ENCODE measurements at regions not wholly inside any gene's neighbourhood (a gene's known extent, or its start where the extent isn't known, plus 50 kb on each side); places are given as distances from the start of the nearest gene placed in this dataset.

- H3F3A ChIP-seq (ENCODE audit: low read depth), result no peaks in the 10 kb centered on the region
- H4K20me1 ChIP-seq (ENCODE audit: insufficient read depth, low read length, poor library complexity, severe bottlenecking), result no peaks in the 10 kb centered on the region
- H3K9me3 ChIP-seq (ENCODE audit: insufficient read depth, low read depth, low read length), result no peaks in the 10 kb centered on the region
- H3K4me1 ChIP-seq (ENCODE audit: insufficient read depth, low read length, poor library complexity, severe bottlenecking), result no peaks in the 10 kb centered on the region
- H3K79me2 ChIP-seq (ENCODE audit: insufficient read depth, low read length), result no peaks in the 10 kb centered on the region
- H3K9ac ChIP-seq (ENCODE audit: low read depth, low read length, poor library complexity, severe bottlenecking), result no peak overlapping the region
- no peaks in the 10 kb centered on the region for H3K27me3 ChIP-seq (ENCODE audit: insufficient read depth, low read length, poor library complexity, severe bottlenecking)
- H3K4me3 ChIP-seq (ENCODE audit: low read length, poor library complexity, severe bottlenecking), result no peak overlapping the region
- no peaks in the 10 kb centered on the region for H3K36me3 ChIP-seq (ENCODE audit: insufficient read depth, low read length)
- no peak overlapping the region for H2AFZ ChIP-seq (ENCODE audit: low read length)
- H3K4me2 ChIP-seq (ENCODE audit: low read depth, low read length, poor library complexity, severe bottlenecking), result no peak overlapping the region
- TF ChIP-seq EZH2phosphoT487 (IDR thresholded peaks at IDR 0.05; ENCODE audit: borderline replicate concordance), result no peak
- no peak for TF ChIP-seq CTCF (conservative IDR thresholded peaks at IDR 0.05; ENCODE audit: low read length)
- no peaks in the 10 kb centered on the region for H3K9me2 ChIP-seq (replicated peaks; ENCODE audit: low read depth, low read length)
These were observed 406.1 kb downstream of the NR2F1-AS1 start for GRCh38 chr5:93174930-93175329.

GRCh38 chr5:93165559-93165958 lies 415.5 kb downstream of the NR2F1-AS1 start:
- H3K4me3 ChIP-seq (ENCODE audit: low read length, poor library complexity, severe bottlenecking), result no peak overlapping the region
- H4K20me1 ChIP-seq (ENCODE audit: insufficient read depth, low read length, poor library complexity, severe bottlenecking), result no peaks in the 10 kb centered on the region
- no peaks in the 10 kb centered on the region for H3K27me3 ChIP-seq (ENCODE audit: insufficient read depth, low read length, poor library complexity, severe bottlenecking)
- no peaks in the 10 kb centered on the region for H3K36me3 ChIP-seq (ENCODE audit: insufficient read depth, low read length)
- H3F3A ChIP-seq (ENCODE audit: low read depth), result no peaks in the 10 kb centered on the region
- TF ChIP-seq CTCF (conservative IDR thresholded peaks at IDR 0.05; ENCODE audit: low read length), result no peak
- H3K79me2 ChIP-seq (ENCODE audit: insufficient read depth, low read length), result no peaks in the 10 kb centered on the region
- H3K9me3 ChIP-seq (ENCODE audit: insufficient read depth, low read depth, low read length), result no peaks in the 10 kb centered on the region
- H3K9ac ChIP-seq (ENCODE audit: low read depth, low read length, poor library complexity, severe bottlenecking), result no peak overlapping the region
- H3K4me2 ChIP-seq (ENCODE audit: low read depth, low read length, poor library complexity, severe bottlenecking), result no peak overlapping the region
- H2AFZ ChIP-seq (ENCODE audit: low read length), result no peak overlapping the region
- no peaks in the 10 kb centered on the region for H3K9me2 ChIP-seq (replicated peaks; ENCODE audit: low read depth, low read length)
- no peaks in the 10 kb centered on the region for H3K4me1 ChIP-seq (ENCODE audit: insufficient read depth, low read length, poor library complexity, severe bottlenecking)

- no peak overlapping the region for H3K9ac ChIP-seq (ENCODE audit: low read depth, low read length, poor library complexity, severe bottlenecking)
- H3K36me3 ChIP-seq (ENCODE audit: insufficient read depth, low read length), result no peaks in the 10 kb centered on the region
- TF ChIP-seq CTCF (conservative IDR thresholded peaks at IDR 0.05; ENCODE audit: low read length), result no peak
- TF ChIP-seq EZH2phosphoT487 (IDR thresholded peaks at IDR 0.05; ENCODE audit: borderline replicate concordance), result no peak
- no peaks in the 10 kb centered on the region for H3K4me1 ChIP-seq (ENCODE audit: insufficient read depth, low read length, poor library complexity, severe bottlenecking)
- no peaks in the 10 kb centered on the region for H3K79me2 ChIP-seq (ENCODE audit: insufficient read depth, low read length)
- no peak overlapping the region for H3K4me2 ChIP-seq (ENCODE audit: low read depth, low read length, poor library complexity, severe bottlenecking)
- no peaks in the 10 kb centered on the region for H3F3A ChIP-seq (ENCODE audit: low read depth)
- H4K20me1 ChIP-seq (ENCODE audit: insufficient read depth, low read length, poor library complexity, severe bottlenecking), result no peaks in the 10 kb centered on the region
- H3K4me3 ChIP-seq (ENCODE audit: low read length, poor library complexity, severe bottlenecking), result no peak overlapping the region
- no peaks in the 10 kb centered on the region for H3K9me2 ChIP-seq (replicated peaks; ENCODE audit: low read depth, low read length)
- H3K27me3 ChIP-seq (ENCODE audit: insufficient read depth, low read length, poor library complexity, severe bottlenecking), result no peaks in the 10 kb centered on the region
- H3K9me3 ChIP-seq (ENCODE audit: insufficient read depth, low read depth, low read length), result no peaks in the 10 kb centered on the region
- no peak overlapping the region for H2AFZ ChIP-seq (ENCODE audit: low read length)
These were observed 416.3 kb downstream of the NR2F1-AS1 start for GRCh38 chr5:93164690-93165089.

Data from Loucy (cell line).